ENCODE measurements at regions not wholly inside any gene's neighbourhood (a gene's known extent, or its start where the extent isn't known, plus 50 kb on each side); places are given as distances from the start of the nearest gene placed in this dataset.
"Not testable (repeated sequence)": the region's sequence is repeated elsewhere in the genome, so short reads cannot be mapped to it uniquely, and the experiment has no call there.

- 52 to 63% (median 59%) methylated on average over 2 of the region's 2 CpGs for WGBS, 3 donors
- H3K27ac ChIP-seq (ENCODE audit: low read depth, low read length) = no peak overlapping the region
These were observed 553.0 kb upstream of the GRAMD2B start for GRCh38 chr5:125870256-125870655.

GRCh38 chr5:125874057-125874456 is 549.2 kb upstream of the GRAMD2B start:
- no peak overlapping the region for H3K27ac ChIP-seq (ENCODE audit: low read depth, low read length)

GRCh38 chr5:125874717-125875116 is 548.5 kb upstream of the GRAMD2B start:
- no peak overlapping the region for H3K27ac ChIP-seq (ENCODE audit: low read depth, low read length)
- 84 to 85% (median 84%) methylated on average over 4 of the region's 4 CpGs for WGBS, 3 donors

GRCh38 chr5:125877248-125877647 is 546.0 kb upstream of the GRAMD2B start:
- no peak overlapping the region for H3K27ac ChIP-seq (ENCODE audit: low read depth, low read length)
- 72 to 81% (median 74%) methylated on average over 3 of the region's 3 CpGs for WGBS, 3 donors

- H3K27ac ChIP-seq (ENCODE audit: low read depth, low read length) = no peak overlapping the region
- WGBS, 3 donors = 47 to 96% (median 82%) methylated on average over 1 of the region's 1 CpG
These were observed 541.1 kb upstream of the GRAMD2B start for GRCh38 chr5:125882061-125882460.

- H3K27ac ChIP-seq (ENCODE audit: low read depth, low read length) = no peak overlapping the region
- WGBS, 3 donors = 81 to 94% (median 82%) methylated on average over 4 of the region's 4 CpGs
These were observed 540.0 kb upstream of the GRAMD2B start for GRCh38 chr5:125883223-125883622.

- no peak overlapping the region for H3K27ac ChIP-seq (ENCODE audit: low read depth, low read length)
These were observed 534.9 kb upstream of the GRAMD2B start for GRCh38 chr5:125888358-125888757.

GRCh38 chr5:125890511-125890931 is 532.7 kb upstream of the GRAMD2B start:
- no peak overlapping the region for H3K27ac ChIP-seq (ENCODE audit: low read depth, low read length)

- 73 to 87% (median 76%) methylated on average over 2 of the region's 2 CpGs for WGBS, 3 donors
- H3K27ac ChIP-seq (ENCODE audit: low read depth, low read length) = no peak overlapping the region
These were observed 532.0 kb upstream of the GRAMD2B start for GRCh38 chr5:125891061-125891725.

GRCh38 chr5:125894383-125894782 is 528.8 kb upstream of the GRAMD2B start:
- WGBS, 3 donors = 72 to 93% (median 83%) methylated on average over 1 of the region's 1 CpG
- no peak overlapping the region for H3K27ac ChIP-seq (ENCODE audit: low read depth, low read length)

- 29 to 92% (median 66%) methylated on average over 3 of the region's 3 CpGs for WGBS, 3 donors
- H3K27ac ChIP-seq (ENCODE audit: low read depth, low read length) = no peak overlapping the region
These were observed 526.8 kb upstream of the GRAMD2B start for GRCh38 chr5:125896368-125896767.

GRCh38 chr5:125897089-125897488 is 526.1 kb upstream of the GRAMD2B start:
- H3K27ac ChIP-seq (ENCODE audit: low read depth, low read length) = no peak overlapping the region

- H3K27ac ChIP-seq (ENCODE audit: low read depth, low read length) = no peak overlapping the region
- WGBS, 3 donors = 59 to 70% (median 67%) methylated on average over 2 of the region's 2 CpGs
These were observed 524.3 kb upstream of the GRAMD2B start for GRCh38 chr5:125898851-125899405.

- no peak overlapping the region for H3K27ac ChIP-seq (ENCODE audit: low read depth, low read length)
- 95 to 100% (median 97%) methylated on average over 1 of the region's 1 CpG for WGBS, 3 donors
These were observed 511.2 kb upstream of the GRAMD2B start for GRCh38 chr5:125912028-125912427.

- no peak overlapping the region for H3K27ac ChIP-seq (ENCODE audit: low read depth, low read length)
- WGBS, 3 donors = 84 to 94% (median 94%) methylated on average over 2 of the region's 2 CpGs
These were observed 510.0 kb upstream of the GRAMD2B start for GRCh38 chr5:125913200-125913599.

GRCh38 chr5:125914471-125914870 is 508.7 kb upstream of the GRAMD2B start:
- WGBS, 3 donors = 75 to 86% (median 80%) methylated on average over 3 of the region's 3 CpGs

GRCh38 chr5:125923958-125924357 is 499.3 kb upstream of the GRAMD2B start:
- WGBS, 3 donors = 89 to 91% (median 90%) methylated on average over 11 of the region's 11 CpGs

More at GRCh38 chr5:125914471-125914870, 508.7 kb upstream of the GRAMD2B start:
- no peak overlapping the region for H3K27ac ChIP-seq (ENCODE audit: low read depth, low read length)

GRCh38 chr5:125926172-125926571 is 497.0 kb upstream of the GRAMD2B start:
- no peak overlapping the region for H3K27ac ChIP-seq (ENCODE audit: low read depth, low read length)
- WGBS, 3 donors = 74 to 92% (median 82%) methylated on average over 3 of the region's 3 CpGs

More at GRCh38 chr5:125923958-125924357, 499.3 kb upstream of the GRAMD2B start:
- not testable (repeated sequence) for H3K27ac ChIP-seq (ENCODE audit: low read depth, low read length)

GRCh38 chr5:125928663-125929062 is 494.5 kb upstream of the GRAMD2B start:
- 72 to 75% (median 75%) methylated on average over 6 of the region's 6 CpGs for WGBS, 3 donors
- H3K27ac ChIP-seq (ENCODE audit: low read depth, low read length) = no peak overlapping the region

GRCh38 chr5:125950012-125950615 is 473.1 kb upstream of the GRAMD2B start:
- 82 to 90% (median 89%) methylated on average over 5 of the region's 5 CpGs for WGBS, 3 donors
- no peak overlapping the region for H3K27ac ChIP-seq (ENCODE audit: low read depth, low read length)
